HG02970 (cell line): ENCODE measurements at regions not wholly inside any gene's neighbourhood (a gene's known extent, or its start where the extent isn't known, plus 50 kb on each side); places are given as distances from the start of the nearest gene placed in this dataset.
"Not testable (repeated sequence)": the region's sequence is repeated elsewhere in the genome, so short reads cannot be mapped to it uniquely, and the experiment has no call there.

Source experiments
- ATAC-seq: cut with Tn5 transposase; IDR thresholded peaks from one replicate; pipeline ENCODE4 v1.9.1; 2021; ENCODE audit warnings: mild to moderate bottlenecking, moderate library complexity, moderate number of reproducible peaks; ENCODE audit not compliant: unreplicated experiment, low FRiP score

- no peak for ATAC-seq
Observed at GRCh38 chrX:65610481-65610880, 57.0 kb upstream of the MSN start.

GRCh38 chrX:65610040-65610439, 57.4 kb upstream of the MSN start:
- ATAC-seq = no peak

GRCh38 chrX:65609237-65609636, 58.2 kb upstream of the MSN start:
- no peak for ATAC-seq

- no peak for ATAC-seq
Observed at GRCh38 chrX:65608026-65608425, 59.4 kb upstream of the MSN start.

GRCh38 chrX:65607070-65607742, 60.2 kb upstream of the MSN start:
- no peak for ATAC-seq

- no peak for ATAC-seq
Observed at GRCh38 chrX:65602221-65602560, 65.3 kb upstream of the MSN start.

GRCh38 chrX:65601530-65602220, 65.8 kb upstream of the MSN start:
- ATAC-seq = no peak

- no peak for ATAC-seq
Observed at GRCh38 chrX:65601126-65601525, 66.3 kb upstream of the MSN start.

GRCh38 chrX:65600106-65600505, 65.5 kb upstream of the LAS1L start:
- ATAC-seq = no peak

- ATAC-seq = no peak
Observed at GRCh38 chrX:65598559-65599147, 64.1 kb upstream of the LAS1L start.

- ATAC-seq = no peak
Observed at GRCh38 chrX:65596270-65597034, 61.9 kb upstream of the LAS1L start.

GRCh38 chrX:65595460-65595876, 60.9 kb upstream of the LAS1L start:
- ATAC-seq = peak; percentile 73

GRCh38 chrX:65591206-65591605, 56.6 kb upstream of the LAS1L start:
- ATAC-seq = no peak

- no peak for ATAC-seq
Observed at GRCh38 chrX:65589304-65589703, 54.7 kb upstream of the LAS1L start.

- no peak for ATAC-seq
Observed at GRCh38 chrX:65588795-65589194, 54.2 kb upstream of the LAS1L start.

- ATAC-seq = no peak
Observed at GRCh38 chrX:65587616-65588526, 53.3 kb upstream of the LAS1L start.

GRCh38 chrX:65586491-65586890, 51.9 kb upstream of the LAS1L start:
- ATAC-seq = no peak

- ATAC-seq = not testable (repeated sequence)
Observed at GRCh38 chrX:65585226-65585625, 50.6 kb upstream of the LAS1L start.
